ENCODE measurements at regions not wholly inside any gene's neighbourhood (a gene's known extent, or its start where the extent isn't known, plus 50 kb on each side); places are given as distances from the start of the nearest gene placed in this dataset.

GRCh38 chr12:105765053-105766014 lies 373.4 kb downstream of the NUAK1 start:
- peaks cover 0 to 2% of the 10 kb centered on the region in 2 donors for H3K9me3 Mint-ChIP-seq
- intact Hi-C loops (cut with micrococcal nuclease): no loop called here
- DNase-seq (no peak), ATAC-seq (no peak)
- no peaks in the 10 kb centered on the region for H3K36me3 Mint-ChIP-seq
- H3K27me3 Mint-ChIP-seq (ENCODE audit: low read depth in 2 of 2): peaks cover 8 to 11% of the 10 kb centered on the region in 2 donors
- H3K36me3 ChIP-seq (ENCODE audit: control insufficient read depth, insufficient read depth, low read length): no peaks in the 10 kb centered on the region
- no peaks in the 10 kb centered on the region for H3K9me3 ChIP-seq (ENCODE audit: control insufficient read depth, insufficient read depth, low read length)
- 36% methylated on average over 5 of the region's 6 CpGs for WGBS (ENCODE audit: insufficient coverage)
- no peak overlapping the region for H3K4me3 Mint-ChIP-seq
- H3K4me1 ChIP-seq (ENCODE audit: control insufficient read depth, insufficient read depth, low read length): no peaks in the 10 kb centered on the region
- H3K27ac ChIP-seq (ENCODE audit: low read length): no peak overlapping the region
- H3K27me3 ChIP-seq (ENCODE audit: control insufficient read depth, insufficient read depth, low read length): no peaks in the 10 kb centered on the region
- H3K27ac Mint-ChIP-seq: no peak overlapping the region
- no peak overlapping the region for H3K4me3 ChIP-seq (ENCODE audit: low read length)
- H3K4me1 Mint-ChIP-seq: no peaks in the 10 kb centered on the region
- no peak for TF ChIP-seq CTCF (IDR thresholded peaks at IDR 0.05)

DNA sequence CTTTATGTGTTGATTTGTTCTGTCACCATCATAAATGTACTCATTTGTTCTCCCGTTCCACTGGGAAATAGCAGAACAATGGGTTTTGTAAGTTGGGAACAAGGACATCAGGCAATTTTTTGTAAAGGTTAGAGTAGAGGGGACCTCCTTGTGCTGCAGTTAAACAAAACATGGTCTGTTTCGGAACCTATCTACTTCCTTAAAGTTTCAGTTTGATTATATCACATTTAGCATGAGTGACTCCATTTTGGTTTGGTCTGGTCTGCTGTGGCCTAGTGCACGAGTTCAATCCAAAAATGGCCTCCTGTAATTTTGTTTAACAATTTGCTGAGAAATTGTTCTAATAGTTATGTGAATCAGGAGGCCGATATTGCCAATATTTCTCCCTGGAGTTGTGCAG lies 372.7 kb downstream of the NUAK1 start:
- WGBS (ENCODE audit: insufficient coverage): 92% methylated on average over 3 of the region's 4 CpGs
- DNase-seq (no peak), ATAC-seq (no peak)
- intact Hi-C loops (cut with micrococcal nuclease): no loop called here
- Histone ChIP-seq H3K36me3 (ENCODE audit: control insufficient read depth, insufficient read depth, low read length) (no peaks in the 10 kb centered on the region), H3K27ac (ENCODE audit: low read length) (no peak overlapping the region), H3K27me3 (ENCODE audit: control insufficient read depth, insufficient read depth, low read length) (no peaks in the 10 kb centered on the region), H3K4me1 (ENCODE audit: control insufficient read depth, insufficient read depth, low read length) (no peaks in the 10 kb centered on the region), H3K9me3 (ENCODE audit: control insufficient read depth, insufficient read depth, low read length) (no peaks in the 10 kb centered on the region), H3K4me3 (ENCODE audit: low read length) (no peak overlapping the region)
- Mint-ChIP-seq H3K27me3 (ENCODE audit: low read depth in 2 of 2) (peaks cover 11 to 12% of the 10 kb centered on the region in 2 donors), H3K4me3 (no peak overlapping the region), H3K4me1 (no peaks in the 10 kb centered on the region), H3K9me3 (peaks cover 0 to 2% of the 10 kb centered on the region in 2 donors), H3K36me3 (no peaks in the 10 kb centered on the region), H3K27ac (no peak overlapping the region)
- TF ChIP-seq CTCF (IDR thresholded peaks at IDR 0.05): no peak

DNA sequence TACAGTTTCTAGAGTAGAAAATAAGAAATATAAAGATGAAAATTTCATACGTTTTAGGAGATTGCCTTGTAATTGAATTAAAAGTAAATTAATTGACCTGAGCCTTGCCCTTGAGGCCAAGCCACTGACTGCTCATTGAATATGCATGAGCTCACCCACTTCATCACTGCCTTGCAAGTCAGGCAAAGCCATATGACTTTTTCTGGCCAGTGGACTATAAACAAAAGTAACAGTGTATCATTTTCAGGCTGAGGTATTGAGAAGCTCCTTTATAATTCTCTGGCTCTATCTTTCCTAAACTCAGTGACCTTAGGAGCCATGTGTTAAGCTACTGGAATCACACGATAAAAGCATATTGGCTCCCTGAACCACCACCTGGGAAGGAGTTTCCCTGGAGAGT lies 369.3 kb downstream of the NUAK1 start:
- H3K4me1 ChIP-seq (ENCODE audit: control insufficient read depth, insufficient read depth, low read length): no peaks in the 10 kb centered on the region
- TF ChIP-seq CTCF (IDR thresholded peaks at IDR 0.05): no peak
- H3K36me3 Mint-ChIP-seq: no peaks in the 10 kb centered on the region
- intact Hi-C loops (cut with micrococcal nuclease): no loop called here
- no peak overlapping the region for H3K27ac Mint-ChIP-seq
- H3K36me3 ChIP-seq (ENCODE audit: control insufficient read depth, insufficient read depth, low read length): no peaks in the 10 kb centered on the region
- DNase-seq (no peak), ATAC-seq (no peak)
- H3K9me3 ChIP-seq (ENCODE audit: control insufficient read depth, insufficient read depth, low read length): no peaks in the 10 kb centered on the region
- H3K27me3 Mint-ChIP-seq (ENCODE audit: low read depth in 2 of 2): peaks cover 7 to 15% of the 10 kb centered on the region in 2 donors
- H3K27me3 ChIP-seq (ENCODE audit: control insufficient read depth, insufficient read depth, low read length): no peaks in the 10 kb centered on the region
- no peak overlapping the region for H3K4me3 ChIP-seq (ENCODE audit: low read length)
- H3K4me1 Mint-ChIP-seq: no peaks in the 10 kb centered on the region
- H3K4me3 Mint-ChIP-seq: no peak overlapping the region
- H3K27ac ChIP-seq (ENCODE audit: low read length): no peak overlapping the region
- no peaks in the 10 kb centered on the region for H3K9me3 Mint-ChIP-seq
- 100% methylated on average over 2 of the region's 2 CpGs for WGBS (ENCODE audit: insufficient coverage)

Data from natural killer cell (primary cell).